GM18526 (cell line): ENCODE measurements at regions not wholly inside any gene's neighbourhood (a gene's known extent, or its start where the extent isn't known, plus 50 kb on each side); places are given as distances from the start of the nearest gene placed in this dataset.

Experiments used
- POLR2A ChIP-seq: IDR thresholded peaks from 3 replicates; pipeline ENCODE4 v1.6.1; 2011; ENCODE audit not compliant: insufficient read length; ENCODE audit errors: extremely low read depth

DNA sequence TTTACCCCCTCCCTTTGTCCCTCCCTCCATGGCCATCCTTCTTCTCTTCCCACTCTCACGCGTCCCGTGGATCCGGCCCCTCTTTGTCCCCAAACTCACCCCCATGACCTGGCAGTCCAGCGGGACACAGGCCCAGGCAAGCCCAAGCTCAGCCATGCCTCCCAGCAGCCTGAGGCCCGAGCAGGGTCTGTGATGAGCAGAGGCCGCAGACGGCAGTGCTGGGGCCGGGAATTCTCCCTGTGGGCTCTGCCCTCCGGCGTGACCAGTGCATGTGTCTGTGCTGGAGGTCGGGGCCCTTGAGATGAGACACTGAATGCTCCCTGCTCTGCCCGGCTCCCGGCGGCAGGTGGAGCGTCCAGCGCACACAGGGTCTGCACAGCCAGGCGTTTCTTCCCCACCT, 237.9 kb downstream of the BRD1 start:
- no peak for TF ChIP-seq POLR2A

DNA sequence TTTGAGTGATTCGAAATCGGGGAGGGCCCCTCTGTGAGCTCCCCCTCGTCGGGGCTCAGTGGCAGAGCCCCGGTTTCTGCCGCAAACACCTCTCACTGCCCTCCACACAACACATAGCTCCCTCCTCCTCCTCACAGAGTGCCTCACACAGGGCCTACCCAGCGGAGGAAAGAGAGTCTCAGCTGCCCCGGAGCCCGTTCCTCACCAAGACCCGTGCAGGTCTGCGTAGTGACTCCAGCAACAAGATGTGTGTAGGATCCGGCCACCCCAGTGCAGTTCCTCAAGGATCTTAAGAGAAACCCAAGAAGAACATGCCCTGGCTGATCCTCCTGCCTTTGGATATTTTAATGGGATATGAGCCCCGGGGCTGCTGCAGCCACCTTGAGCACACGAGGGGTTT, 238.4 kb downstream of the BRD1 start:
- no peak for TF ChIP-seq POLR2A

DNA sequence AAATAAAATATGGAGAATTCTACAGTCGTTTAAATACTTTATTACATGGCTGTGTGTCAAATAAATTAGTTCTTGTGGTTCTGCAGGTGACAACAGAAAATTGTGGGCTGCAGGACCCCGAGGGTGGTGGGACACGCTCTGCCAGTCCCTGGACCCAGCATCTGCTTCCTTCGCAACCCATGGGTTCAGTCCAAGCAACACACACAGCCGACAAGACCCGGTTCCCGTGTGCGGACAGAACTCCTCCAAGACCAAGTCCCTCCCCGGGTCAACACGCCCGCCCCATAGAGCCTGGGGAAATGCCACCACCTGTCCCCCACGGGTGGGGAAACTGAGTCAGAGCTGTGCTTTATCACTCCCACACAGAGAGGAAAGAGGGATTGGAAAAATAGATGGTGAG, 238.9 kb downstream of the BRD1 start:
- no peak for TF ChIP-seq POLR2A

DNA sequence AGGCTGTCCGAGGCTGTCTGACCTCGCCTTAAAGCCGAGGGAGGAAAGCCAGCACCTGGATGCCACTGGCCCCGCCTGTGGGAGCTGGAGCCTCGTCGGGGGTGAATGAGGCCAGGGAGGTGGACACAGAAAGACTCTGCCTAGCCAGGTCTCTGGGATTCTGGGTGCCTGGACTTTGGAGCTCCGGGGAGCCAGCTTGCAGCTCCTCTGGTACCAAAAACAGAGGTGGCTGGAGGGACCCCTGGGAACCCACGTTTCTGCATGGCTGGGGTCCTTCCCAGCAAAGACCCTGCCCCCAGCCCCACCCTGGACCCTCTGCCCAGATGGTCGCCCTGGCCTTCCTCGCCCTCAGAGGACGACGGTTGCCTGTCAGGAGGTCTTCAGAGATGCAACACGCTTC, 239.7 kb downstream of the BRD1 start:
- TF ChIP-seq POLR2A = no peak

DNA sequence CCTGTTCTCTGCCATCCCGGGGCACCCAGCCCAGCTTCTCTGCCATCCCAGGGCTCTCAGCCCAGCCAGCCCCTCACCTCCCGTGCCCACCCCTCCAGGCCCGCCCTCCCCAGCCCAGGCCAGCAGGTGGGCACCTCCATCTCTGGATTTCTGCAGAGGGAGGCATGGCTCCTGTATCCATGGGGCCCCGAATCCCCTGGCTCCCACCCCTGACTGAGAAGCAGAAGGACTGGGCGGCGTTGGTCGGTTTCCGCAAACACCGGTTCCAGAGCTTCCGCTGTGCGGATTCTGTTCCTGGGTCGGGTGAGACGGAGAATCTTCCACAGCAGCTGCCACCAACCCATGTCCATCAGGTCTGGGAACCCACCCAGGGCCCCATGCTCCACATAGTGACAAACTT, 240.3 kb downstream of the BRD1 start:
- TF ChIP-seq POLR2A = no peak

DNA sequence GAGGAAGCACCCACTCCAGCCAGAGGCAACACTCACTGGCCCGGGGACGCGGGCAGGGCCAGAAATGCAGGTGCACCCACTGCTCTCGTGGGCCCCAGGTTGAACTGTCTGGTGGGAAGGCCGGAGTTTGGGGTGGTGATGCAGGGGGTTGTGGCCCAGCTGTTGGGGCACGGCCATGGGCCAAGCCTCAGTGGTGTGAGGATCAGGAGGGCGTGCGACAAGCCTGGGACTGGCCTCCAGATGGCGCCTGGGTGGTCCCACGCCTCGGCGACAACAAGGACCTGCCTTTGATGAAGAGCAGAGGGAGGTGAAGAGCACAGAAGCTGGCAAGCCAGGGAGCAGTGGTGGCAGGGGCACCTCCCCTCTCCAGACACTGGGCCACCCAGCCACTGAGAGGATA, 240.8 kb downstream of the BRD1 start:
- TF ChIP-seq POLR2A = no peak

DNA sequence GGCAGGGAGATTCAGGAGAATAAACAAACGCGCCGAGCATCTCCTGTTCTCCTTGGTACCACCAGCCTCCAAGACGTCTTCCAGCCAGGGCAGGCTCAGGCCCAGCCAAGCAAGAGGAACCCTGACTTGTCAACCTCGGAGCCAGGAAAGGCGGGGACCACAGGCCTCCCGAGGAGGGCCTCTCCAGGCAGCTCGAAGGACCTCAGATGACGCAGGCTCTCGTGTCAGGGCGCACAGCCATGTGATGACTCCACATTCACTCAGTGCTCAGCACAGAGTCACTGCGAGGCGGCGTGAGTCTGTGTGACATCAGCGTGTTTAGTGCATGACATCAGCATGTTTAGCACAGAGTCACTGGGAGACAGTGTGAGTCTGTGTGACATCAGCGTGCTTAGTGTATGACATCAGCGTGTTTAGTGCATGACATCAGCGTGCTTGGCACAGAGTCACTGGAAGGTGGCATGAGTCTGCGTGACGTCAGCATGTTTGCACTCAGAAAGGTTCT, 241.4 kb downstream of the BRD1 start:
- no peak for TF ChIP-seq POLR2A

DNA sequence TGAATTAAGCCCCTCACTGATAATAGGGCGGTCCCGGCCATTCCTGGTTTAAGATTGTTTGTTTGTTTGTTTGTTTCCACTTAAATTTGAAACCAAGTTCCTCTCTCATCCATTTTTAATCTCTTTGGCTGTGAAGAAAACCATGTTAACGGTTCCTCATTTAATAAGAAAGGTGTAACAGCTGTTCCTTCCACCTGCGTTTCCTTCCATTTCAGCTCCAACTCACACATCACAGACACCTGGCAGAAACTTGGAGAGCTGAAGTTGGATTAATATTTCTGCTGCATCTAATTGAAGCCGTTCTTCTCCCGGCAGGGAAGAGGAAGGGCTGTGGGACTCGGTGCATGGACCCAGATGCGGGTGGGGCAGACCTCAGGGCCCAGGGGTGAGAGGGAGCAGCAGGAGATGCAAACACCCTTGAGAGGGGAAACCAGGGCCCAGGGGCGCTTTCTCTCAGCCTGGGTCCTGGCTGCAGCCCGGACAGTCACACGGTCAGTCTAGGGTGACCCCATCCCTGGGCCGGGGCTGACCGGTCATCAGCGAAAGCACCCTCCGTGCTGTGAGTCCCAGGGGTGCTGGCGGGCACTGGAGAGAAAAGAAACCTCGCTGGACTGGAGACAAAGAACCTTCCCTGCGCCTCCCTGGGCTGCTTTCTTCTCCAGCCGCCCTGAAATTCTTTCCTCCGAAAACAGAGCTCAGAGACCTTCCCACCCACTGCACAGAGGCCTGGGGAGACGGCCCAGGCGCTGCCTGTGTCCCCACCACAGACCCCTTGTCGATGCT, 242.0 kb downstream of the BRD1 start:
- no peak for TF ChIP-seq POLR2A

DNA sequence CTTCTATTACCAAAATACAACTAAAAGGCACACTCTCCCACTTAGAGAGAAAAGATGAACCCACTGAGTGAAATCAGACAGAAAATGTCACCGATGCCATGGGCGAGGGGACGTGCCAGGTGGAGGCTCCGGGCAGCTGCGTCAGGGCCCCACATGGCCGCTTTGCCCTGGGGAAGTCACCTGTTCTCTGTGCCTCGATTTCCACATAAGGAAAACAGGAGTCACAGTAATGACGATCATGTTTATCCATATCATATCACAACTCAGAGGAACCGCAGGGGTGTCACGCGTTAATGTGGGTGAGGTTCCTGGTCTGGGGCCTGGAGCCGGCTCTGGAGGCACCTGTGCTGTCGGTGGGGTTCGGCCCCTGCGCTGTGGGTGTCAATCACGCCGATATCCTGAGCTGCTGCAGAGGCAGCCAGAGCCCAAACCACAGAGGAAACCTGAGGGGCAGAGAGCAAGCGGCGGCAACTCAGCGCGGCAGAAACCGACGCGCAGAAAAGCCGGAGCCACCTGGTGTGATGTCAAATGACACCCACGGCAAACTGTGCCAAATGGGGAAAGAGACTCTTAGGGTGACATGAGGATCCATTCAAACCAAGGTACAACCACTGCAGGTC, 243.7 kb downstream of the BRD1 start:
- no peak for TF ChIP-seq POLR2A

DNA sequence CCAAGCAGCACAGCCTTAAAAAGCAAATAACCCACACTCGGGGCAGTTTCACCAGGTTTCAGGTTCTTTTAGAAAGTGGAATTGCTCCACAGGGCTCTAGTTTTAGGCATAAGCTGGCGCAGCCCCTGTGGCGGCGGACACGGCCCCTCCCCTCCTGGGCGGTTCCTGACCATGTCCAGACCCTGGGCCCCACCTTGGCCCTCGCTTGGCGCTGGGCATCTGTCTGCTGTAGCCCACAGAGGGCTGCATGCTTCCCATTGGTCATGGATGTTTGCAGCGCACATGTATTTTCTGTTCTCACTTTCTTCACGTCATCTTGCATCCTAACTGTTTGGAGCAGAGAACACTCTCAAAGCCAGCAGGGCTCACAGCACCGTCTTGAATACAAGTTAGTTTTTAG, 244.3 kb downstream of the BRD1 start:
- no peak for TF ChIP-seq POLR2A

DNA sequence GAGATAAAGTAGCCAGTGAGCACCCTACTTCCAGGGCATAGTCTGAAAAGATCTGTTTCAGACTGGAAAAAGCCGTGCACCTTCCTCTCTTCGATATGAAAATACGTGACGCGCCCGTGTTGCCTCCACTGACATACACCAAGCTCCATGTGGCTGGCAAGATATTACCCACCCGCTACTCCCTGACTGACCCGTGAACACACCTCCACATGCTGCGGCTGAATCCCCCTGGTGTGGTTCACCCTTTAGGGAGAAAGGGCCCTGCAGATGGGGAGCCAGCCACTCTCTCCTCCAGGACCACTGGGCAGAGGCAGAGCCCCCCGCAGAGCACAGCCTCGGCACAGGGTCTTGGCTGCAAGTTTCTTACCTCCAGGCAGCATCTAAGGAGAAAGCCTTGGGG, 245.0 kb downstream of the BRD1 start:
- no peak for TF ChIP-seq POLR2A

DNA sequence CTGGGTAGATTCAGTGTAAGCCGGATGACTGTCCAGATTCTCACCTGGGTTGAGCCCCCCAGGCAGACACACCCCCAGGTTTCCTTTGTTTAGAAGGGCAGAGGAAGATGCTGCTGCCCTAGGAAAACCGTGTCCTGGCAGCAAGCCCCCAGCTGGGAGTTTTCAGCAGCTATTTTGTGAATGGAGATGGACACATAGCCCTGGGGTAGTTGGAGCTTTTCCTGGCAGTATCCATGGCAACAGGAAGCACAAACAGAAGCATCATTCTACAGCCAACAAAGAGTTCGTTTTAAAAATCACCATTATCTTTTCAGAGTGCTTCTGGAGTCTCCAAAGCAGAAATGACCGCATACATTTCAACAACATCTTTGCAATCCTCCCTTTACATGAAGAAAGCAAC, 245.5 kb downstream of the BRD1 start:
- no peak for TF ChIP-seq POLR2A

DNA sequence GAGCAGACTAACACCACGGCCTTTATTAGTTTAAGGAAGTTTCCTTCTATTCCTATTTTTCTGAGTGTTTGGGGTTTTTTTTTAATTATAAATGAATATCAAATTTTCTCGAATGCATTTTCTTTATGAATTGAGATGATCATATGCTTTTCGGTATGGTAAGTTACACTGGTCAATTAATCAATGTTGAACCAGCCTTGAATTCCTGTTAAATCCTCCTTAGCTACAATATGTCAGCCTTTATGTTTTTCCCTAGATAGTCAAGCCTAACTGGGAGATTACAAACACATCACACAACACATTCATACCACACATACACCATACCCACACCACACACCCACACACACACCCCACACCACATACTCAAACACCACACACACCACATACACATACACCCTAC, 247.6 kb downstream of the BRD1 start:
- TF ChIP-seq POLR2A = no peak

DNA sequence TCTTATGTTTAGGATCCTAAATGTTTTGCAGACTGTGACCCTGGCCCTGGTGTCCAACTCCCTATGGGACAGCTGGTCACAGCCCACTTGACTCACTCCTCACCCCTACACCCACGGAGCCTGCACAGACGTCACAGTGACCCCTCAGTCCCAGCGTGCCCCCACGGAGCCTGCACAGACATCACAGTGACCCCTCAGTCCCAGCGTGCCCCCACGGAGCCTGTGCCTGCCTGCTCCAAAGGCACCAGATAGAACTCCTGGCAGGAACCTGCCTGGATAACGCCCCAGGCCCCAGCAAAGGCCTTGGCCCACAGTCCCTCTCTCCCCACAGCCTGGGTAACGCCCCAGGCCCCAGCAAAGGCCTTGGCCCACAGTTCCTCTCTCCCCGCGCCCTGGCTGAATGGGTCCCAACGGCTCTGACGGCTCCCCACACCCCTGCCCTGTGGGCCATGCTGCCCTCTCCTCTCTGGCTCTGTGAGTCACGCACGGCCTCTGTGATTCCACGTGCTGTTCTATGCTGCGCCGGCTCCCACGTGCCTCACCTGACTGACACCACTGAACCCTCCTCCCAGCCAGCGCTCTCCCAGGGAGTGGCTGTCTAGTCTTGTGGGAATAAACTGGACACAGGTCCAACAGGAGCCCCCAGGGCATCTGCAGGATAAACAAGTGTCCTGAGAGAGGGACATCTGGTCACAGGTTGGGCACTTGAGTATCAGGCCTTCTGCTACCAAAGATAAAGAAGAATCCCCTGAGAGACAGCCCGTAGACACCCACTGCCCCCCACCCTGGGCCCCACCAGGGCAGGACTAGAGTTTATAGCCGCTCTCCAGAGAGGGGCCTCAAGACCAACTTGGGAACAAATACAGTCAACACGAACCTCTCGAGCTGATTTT, 250.3 kb downstream of the BRD1 start:
- TF ChIP-seq POLR2A = no peak

DNA sequence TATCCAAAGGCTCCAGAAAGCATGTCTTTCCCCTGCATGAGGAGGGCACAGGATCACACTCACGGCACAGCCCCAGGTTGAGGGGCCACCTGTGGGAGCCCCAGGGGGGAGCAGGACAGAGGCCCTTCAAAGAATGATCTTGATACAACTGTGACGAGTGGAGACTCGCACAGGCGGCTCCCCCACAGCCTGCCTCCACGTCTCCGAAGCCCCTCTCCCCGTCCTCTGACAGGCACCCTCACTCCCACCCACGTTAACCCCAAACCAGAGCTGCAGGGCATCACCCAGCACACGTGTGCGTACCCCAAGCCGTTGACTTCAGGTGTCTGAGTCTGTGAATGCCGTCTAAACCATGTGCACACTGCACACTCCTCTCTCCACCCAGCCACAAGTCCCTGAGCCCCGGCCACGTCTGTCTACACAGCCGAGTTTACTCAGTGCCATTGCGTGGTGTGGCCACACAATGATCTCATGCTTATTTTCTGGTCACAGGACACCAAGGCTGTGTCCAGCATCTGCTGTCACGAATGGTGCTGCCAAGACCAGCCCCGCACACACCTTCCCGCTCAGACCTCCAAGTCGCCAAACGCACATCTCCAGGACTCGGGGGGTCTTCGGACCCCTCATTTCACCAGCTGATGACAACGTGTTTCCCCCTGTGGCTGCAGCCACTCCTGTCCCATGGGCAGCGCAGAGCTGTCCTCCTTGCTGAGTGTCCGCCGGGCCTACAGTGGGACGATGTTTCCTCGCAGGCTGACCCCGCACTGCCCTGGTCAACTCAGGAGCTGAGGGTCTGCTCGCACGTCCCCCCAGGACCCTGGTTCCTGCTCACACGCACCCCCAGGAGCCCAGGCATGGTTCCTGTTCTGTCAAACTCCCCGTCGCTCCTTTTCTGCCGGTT, 251.2 kb downstream of the BRD1 start:
- no peak for TF ChIP-seq POLR2A

DNA sequence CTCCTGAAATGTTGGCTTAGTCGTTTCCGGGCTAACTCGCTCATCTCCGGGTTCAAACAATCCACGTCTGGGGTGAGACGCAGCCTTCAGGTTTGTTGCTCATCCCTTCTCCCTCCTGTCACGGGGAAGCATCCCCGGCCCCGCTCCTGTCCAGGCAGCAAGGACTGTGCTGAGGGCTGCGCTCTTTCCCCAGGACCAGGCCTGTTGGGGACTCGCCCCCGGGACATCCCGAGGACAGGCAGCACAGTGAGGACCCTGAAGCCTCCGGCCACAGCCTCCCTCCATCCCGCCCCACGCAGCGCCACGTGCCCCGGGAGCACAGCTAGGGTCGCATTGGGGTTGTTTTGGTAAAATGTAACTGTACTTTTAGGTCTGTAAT, 252.0 kb downstream of the BRD1 start:
- TF ChIP-seq POLR2A = no peak
